Spleen (tissue), 7 donors: ENCODE measurements at regions not wholly inside any gene's neighbourhood (a gene's known extent, or its start where the extent isn't known, plus 50 kb on each side); places are given as distances from the start of the nearest gene placed in this dataset.

Source experiments
- POLR2A ChIP-seq, 3 donors: fragments of 450-650 bp; IDR thresholded peaks; one replicate each; pipeline ENCODE4 v1.5.1; 2017; ENCODE audit warnings: antibody characterized with exemption in 3 of 3, mild to moderate bottlenecking in 1 of 3
- POLR2AphosphoS5 ChIP-seq, 3 donors: sonication (generic); formaldehyde crosslinking; IDR thresholded peaks; one replicate each; pipeline ENCODE4 v1.5.1; 2017; ENCODE audit warnings: antibody characterized with exemption in 3 of 3
- TF ChIP-seq, protein P1 (sequence below), 11 experiments: fragments of 200-600 bp in 7 of 11; fragments of 450-650 bp in 4 of 11; sonication (generic) in 4 of 11; IDR thresholded peaks in 8 of 11; conservative IDR thresholded peaks in 3 of 11; 1 replicate in 7 of 11; 2 replicates in 4 of 11; pipeline versions ENCODE4 v1.4.0 to v1.8.0; 2016 to 2021; ENCODE audit warnings: antibody characterized with exemption in 11 of 11, inconsistent platforms in 4 of 11, mild to moderate bottlenecking in 1 of 11
- donor health status: DM: no; HTN: no; CAD: no; lungs with moderate emphysema.
- donor health status: DM: no; HTN: no; CAD: no.
- donor health status: DM: no; HTN: no; CAD: no.

DNA sequence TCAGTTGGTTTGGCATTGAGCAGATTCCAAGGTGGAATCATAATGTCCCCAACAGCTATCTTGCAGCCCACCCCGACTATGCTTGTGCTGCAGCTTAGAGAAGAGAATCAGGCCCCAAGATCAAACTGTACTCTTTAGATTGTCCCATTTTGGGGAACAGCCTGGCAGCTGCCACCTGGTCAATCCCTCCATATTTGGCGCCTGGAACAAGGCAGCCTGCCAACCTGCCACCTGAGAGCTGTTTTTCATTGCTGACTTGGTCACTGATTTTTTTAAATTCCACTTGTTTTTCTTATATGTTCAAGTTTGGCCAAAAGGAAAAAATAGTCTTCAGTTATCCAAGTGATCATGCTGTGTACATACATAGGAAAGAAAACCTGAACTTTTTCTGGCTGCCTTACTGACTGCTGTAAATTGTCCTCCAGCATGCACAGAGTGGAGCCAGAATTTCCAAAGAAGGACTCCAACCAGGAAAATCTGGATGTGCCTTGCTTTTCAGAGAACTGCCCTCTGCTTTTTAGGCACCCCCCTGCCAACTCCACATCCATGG lies 504.2 kb downstream of the ENC1 start:
- TF ChIP-seq, protein P1, sequence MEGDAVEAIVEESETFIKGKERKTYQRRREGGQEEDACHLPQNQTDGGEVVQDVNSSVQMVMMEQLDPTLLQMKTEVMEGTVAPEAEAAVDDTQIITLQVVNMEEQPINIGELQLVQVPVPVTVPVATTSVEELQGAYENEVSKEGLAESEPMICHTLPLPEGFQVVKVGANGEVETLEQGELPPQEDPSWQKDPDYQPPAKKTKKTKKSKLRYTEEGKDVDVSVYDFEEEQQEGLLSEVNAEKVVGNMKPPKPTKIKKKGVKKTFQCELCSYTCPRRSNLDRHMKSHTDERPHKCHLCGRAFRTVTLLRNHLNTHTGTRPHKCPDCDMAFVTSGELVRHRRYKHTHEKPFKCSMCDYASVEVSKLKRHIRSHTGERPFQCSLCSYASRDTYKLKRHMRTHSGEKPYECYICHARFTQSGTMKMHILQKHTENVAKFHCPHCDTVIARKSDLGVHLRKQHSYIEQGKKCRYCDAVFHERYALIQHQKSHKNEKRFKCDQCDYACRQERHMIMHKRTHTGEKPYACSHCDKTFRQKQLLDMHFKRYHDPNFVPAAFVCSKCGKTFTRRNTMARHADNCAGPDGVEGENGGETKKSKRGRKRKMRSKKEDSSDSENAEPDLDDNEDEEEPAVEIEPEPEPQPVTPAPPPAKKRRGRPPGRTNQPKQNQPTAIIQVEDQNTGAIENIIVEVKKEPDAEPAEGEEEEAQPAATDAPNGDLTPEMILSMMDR (IDR thresholded peaks at IDR 0.05 in 8 of 11, conservative IDR thresholded peaks at IDR 0.05 in 3 of 11) = no peak
- TF ChIP-seq POLR2AphosphoS5 (IDR thresholded peaks at IDR 0.05) = no peak
- TF ChIP-seq POLR2A (IDR thresholded peaks at IDR 0.05) = no peak
